ENCODE measurements at regions not wholly inside any gene's neighbourhood (a gene's known extent, or its start where the extent isn't known, plus 50 kb on each side); places are given as distances from the start of the nearest gene placed in this dataset.

- no peak for DNase-seq (ENCODE audit: low read depth in 1 of 2, low spot score in 1 of 2)
- no peak for TF ChIP-seq CTCF (IDR thresholded peaks at IDR 0.05; ENCODE audit: low read depth, low read length)
- Histone ChIP-seq H3K27me3 (no peaks in the 10 kb centered on the region), H3K9me3 (ENCODE audit: low read depth) (no peaks in the 10 kb centered on the region), H3K4me3 (no peak overlapping the region), H3K36me3 (no peaks in the 10 kb centered on the region), H3K4me1 (ENCODE audit: low read depth) (no peaks in the 10 kb centered on the region), H3K27ac (no peak overlapping the region)
These were observed 178.4 kb downstream of the CRPPA start for GRCh38 chr7:16242920-16243319.

GRCh38 chr7:16241017-16241416 lies 180.3 kb downstream of the CRPPA start:
- H3K9me3 ChIP-seq (ENCODE audit: low read depth), result no peaks in the 10 kb centered on the region
- H3K27me3 ChIP-seq, result no peaks in the 10 kb centered on the region
- TF ChIP-seq CTCF (IDR thresholded peaks at IDR 0.05; ENCODE audit: low read depth, low read length), result no peak
- no peak for DNase-seq (ENCODE audit: low read depth in 1 of 2, low spot score in 1 of 2)
- no peaks in the 10 kb centered on the region for H3K36me3 ChIP-seq
- peaks cover 7% of the 10 kb centered on the region for H3K4me1 ChIP-seq (ENCODE audit: low read depth)
- no peak overlapping the region for H3K27ac ChIP-seq
- no peak overlapping the region for H3K4me3 ChIP-seq

GRCh38 chr7:16236381-16236780 lies 185.0 kb downstream of the CRPPA start:
- H3K4me1 ChIP-seq (ENCODE audit: low read depth), result peaks cover 26% of the 10 kb centered on the region
- no peaks in the 10 kb centered on the region for H3K9me3 ChIP-seq (ENCODE audit: low read depth)
- no peak overlapping the region for H3K4me3 ChIP-seq
- peak overlapping the region; percentile 85 for H3K27ac ChIP-seq
- no peaks in the 10 kb centered on the region for H3K27me3 ChIP-seq
- no peaks in the 10 kb centered on the region for H3K36me3 ChIP-seq
- TF ChIP-seq CTCF (IDR thresholded peaks at IDR 0.05; ENCODE audit: low read depth, low read length), result no peak
- no peak for DNase-seq (ENCODE audit: low read depth in 1 of 2, low spot score in 1 of 2)

- no peak for DNase-seq (ENCODE audit: low read depth in 1 of 2, low spot score in 1 of 2)
- H3K27me3 ChIP-seq, result no peaks in the 10 kb centered on the region
- TF ChIP-seq CTCF (IDR thresholded peaks at IDR 0.05; ENCODE audit: low read depth, low read length), result no peak
- H3K9me3 ChIP-seq (ENCODE audit: low read depth), result no peaks in the 10 kb centered on the region
- no peak overlapping the region for H3K4me3 ChIP-seq
- no peaks in the 10 kb centered on the region for H3K36me3 ChIP-seq
- H3K27ac ChIP-seq, result peak overlapping the region; percentile 85
- peaks cover 26% of the 10 kb centered on the region for H3K4me1 ChIP-seq (ENCODE audit: low read depth)
These were observed 185.9 kb downstream of the CRPPA start for GRCh38 chr7:16235147-16236114.

- TF ChIP-seq CTCF (IDR thresholded peaks at IDR 0.05; ENCODE audit: low read depth, low read length), result no peak
- Histone ChIP-seq H3K27ac (peak overlapping the region; percentile 85), H3K27me3 (no peaks in the 10 kb centered on the region), H3K36me3 (no peaks in the 10 kb centered on the region), H3K4me1 (ENCODE audit: low read depth) (peaks cover 26% of the 10 kb centered on the region), H3K4me3 (no peak overlapping the region), H3K9me3 (ENCODE audit: low read depth) (no peaks in the 10 kb centered on the region)
- peak in 1 of 2 donors; percentile 23 for DNase-seq (ENCODE audit: low read depth in 1 of 2, low spot score in 1 of 2)
These were observed 186.7 kb downstream of the CRPPA start for GRCh38 chr7:16234493-16235146.
